Endothelial cell of umbilical vein (primary cell): ENCODE measurements at regions not wholly inside any gene's neighbourhood (a gene's known extent, or its start where the extent isn't known, plus 50 kb on each side); places are given as distances from the start of the nearest gene placed in this dataset.

Source experiments
- CTCF ChIP-seq, 2 donors: IDR thresholded peaks; 1 replicate in 1 of 2; 2 replicates in 1 of 2; pipeline ENCODE4 v1.5.1; 2011; ENCODE audit warnings: low read length in 2 of 2, mild to moderate bottlenecking in 2 of 2, moderate library complexity in 2 of 2, control low read depth in 1 of 2, inconsistent platforms in 1 of 2, low read depth in 1 of 2; ENCODE audit not compliant: insufficient read depth in 1 of 2; ENCODE audit errors: extremely low read depth in 1 of 2
- EZH2 ChIP-seq: IDR thresholded peaks from 2 replicates; pipeline ENCODE4 v1.6.1; 2012; ENCODE audit warnings: borderline replicate concordance, low read depth, mild to moderate bottlenecking, moderate library complexity, low read length, inconsistent platforms; ENCODE audit not compliant: severe bottlenecking
- GATA2 ChIP-seq: IDR thresholded peaks from 2 replicates; pipeline ENCODE4 v1.7.0; 2011; ENCODE audit warnings: low read depth, mild to moderate bottlenecking, moderate library complexity, mixed read lengths, low read length; ENCODE audit not compliant: insufficient read length, insufficient read depth
- JUN ChIP-seq: IDR thresholded peaks from 2 replicates; pipeline ENCODE4 v1.6.1; 2011; ENCODE audit warnings: borderline replicate concordance, low read depth; ENCODE audit not compliant: insufficient read length, insufficient read depth
- MAX ChIP-seq: IDR thresholded peaks from 2 replicates; pipeline ENCODE4 v1.6.1; 2011; ENCODE audit not compliant: insufficient read depth, insufficient read length
- MYC ChIP-seq: IDR thresholded peaks from one replicate; pipeline ENCODE4 v1.6.1; 2011; ENCODE audit warnings: mild to moderate bottlenecking, low read depth, low read length
- POLR2A ChIP-seq: IDR thresholded peaks from 2 replicates; pipeline ENCODE4 v1.6.1; 2012; ENCODE audit warnings: low read depth, mild to moderate bottlenecking, control low read depth, low read length
- POLR2AphosphoS5 ChIP-seq: IDR thresholded peaks from 2 replicates; pipeline ENCODE4 v1.6.1; 2012; ENCODE audit warnings: low read depth, mild to moderate bottlenecking, control low read depth, low read length, moderate library complexity; ENCODE audit not compliant: insufficient read depth

GRCh38 chr18:43625582-43625981 is 348.3 kb upstream of the SYT4 start:
- TF ChIP-seq POLR2A (no peak), MAX (no peak), CTCF (IDR thresholded peaks at IDR 0.05; ENCODE audit: extremely low read depth in 1 of 2, insufficient read depth in 1 of 2, low read depth in 1 of 2, low read length in 2 of 2) (no peak), POLR2AphosphoS5 (no peak), GATA2 (no peak), JUN (no peak), EZH2 (no peak), MYC (no peak)
